COLO829 (cell line): ENCODE measurements at regions not wholly inside any gene's neighbourhood (a gene's known extent, or its start where the extent isn't known, plus 50 kb on each side); places are given as distances from the start of the nearest gene placed in this dataset.

Source experiments
- DNase-seq: peaks from one replicate; pipeline ENCODE4 v3.0.0; 2012; ENCODE audit warnings: low spot score

DNA sequence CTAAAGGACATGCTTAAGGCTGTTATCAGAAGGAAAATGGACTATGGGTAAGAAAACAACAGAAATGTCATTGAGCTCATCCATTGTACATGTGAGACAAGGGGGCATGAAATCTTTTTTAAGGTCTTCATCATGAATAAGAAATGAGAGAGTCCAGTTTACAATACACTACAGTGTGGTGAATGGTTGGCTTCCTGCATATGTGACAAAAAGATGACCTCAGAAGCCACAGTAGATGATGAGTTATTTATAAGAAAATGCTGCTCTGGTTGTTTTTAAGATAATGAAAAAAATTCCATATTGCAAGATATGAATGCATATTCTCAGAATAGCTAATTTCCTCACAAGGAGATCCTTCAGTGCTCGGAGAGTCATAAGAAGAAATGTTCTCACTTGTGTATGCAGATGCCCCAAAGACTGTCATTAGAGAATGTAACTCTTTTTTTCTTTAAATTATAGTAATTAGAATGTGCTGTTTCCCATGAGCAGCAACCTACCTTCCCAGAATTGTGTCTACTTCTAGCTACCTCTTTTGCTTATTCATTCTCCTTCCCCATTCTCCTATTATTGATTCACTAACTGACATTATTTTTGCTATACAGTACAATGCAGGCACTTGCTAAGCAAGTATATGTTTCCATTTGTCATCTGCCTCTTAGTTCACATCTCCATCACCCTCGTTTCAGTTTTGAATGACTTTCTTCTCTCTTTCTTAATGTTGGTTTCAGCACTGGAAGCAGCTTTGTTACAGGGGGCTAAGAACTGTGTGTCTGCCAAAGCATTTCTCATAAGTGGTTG lies 152.0 kb upstream of the PEX5L start:
- DNase-seq, result no peak

GRCh38 chr3:180189310-180189648 lies 152.5 kb upstream of the PEX5L start:
- no peak for DNase-seq

GRCh38 chr3:180196658-180197057 lies 159.9 kb upstream of the PEX5L start:
- no peak for DNase-seq

GRCh38 chr3:180199417-180199995 lies 162.8 kb upstream of the PEX5L start:
- DNase-seq, result no peak

DNA sequence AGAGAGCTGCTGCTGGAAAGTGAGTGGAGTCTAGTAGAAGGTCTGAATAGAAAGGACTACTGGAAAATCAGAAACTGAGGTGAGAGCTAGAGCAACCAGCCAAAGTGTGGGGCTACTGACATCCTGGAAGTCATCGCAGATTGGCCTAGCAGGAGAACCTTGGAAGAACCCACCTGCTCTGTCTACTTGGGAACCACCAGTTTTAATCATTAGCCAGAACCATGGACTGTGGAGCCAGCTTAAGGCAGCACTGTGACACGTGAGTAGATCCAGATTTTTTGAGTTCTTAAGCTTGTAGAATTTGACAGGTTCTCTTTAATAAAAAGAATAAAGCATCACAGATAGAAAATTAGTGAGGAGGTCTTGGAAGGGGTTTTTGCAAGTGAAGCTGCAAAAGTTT lies 179.1 kb upstream of the PEX5L start:
- DNase-seq, result no peak

GRCh38 chr3:180223268-180223667 lies 186.5 kb upstream of the PEX5L start:
- no peak for DNase-seq

GRCh38 chr3:180229113-180229512 lies 192.4 kb upstream of the PEX5L start:
- DNase-seq, result no peak

DNA sequence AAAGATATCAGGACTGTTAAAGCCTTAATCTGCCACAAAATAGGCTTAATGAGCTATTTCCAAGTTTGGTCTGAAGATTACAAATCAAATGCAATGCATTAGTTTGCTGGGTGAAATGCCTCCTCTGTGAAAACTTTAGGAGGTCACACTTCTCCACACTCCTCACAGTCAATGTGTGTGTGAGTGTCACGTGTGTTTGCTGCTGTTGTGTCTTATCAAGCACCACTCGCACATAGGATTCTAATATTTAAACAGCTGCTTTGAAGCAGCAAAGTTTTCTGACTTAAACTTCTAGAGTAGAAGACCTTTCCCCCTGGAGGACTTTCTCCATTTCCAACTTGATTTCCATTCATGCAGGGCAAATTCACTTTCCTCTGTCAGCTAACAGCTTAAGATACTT lies 203.2 kb upstream of the PEX5L start:
- no peak for DNase-seq

- no peak for DNase-seq
These were observed 210.0 kb upstream of the PEX5L start for GRCh38 chr3:180246688-180247195.

DNA sequence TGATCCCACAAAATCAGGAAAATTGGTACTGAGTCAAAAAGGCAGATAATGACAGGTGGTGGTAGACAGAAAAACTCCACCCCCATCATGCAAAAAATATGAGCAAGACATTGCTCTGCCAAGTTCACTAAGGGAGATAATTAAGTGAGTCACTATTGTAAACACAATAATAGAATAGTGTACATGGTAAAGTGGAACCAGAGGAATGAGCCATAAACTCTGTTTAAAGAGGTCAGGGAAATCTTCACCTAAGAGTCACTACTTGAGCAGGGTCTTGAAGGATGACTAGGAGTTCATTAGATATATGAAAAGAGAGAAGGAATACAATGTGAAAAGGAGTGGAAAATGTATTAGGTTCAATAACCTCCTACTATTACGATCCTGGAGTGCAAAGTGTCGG lies 213.4 kb upstream of the PEX5L start:
- no peak for DNase-seq

DNA sequence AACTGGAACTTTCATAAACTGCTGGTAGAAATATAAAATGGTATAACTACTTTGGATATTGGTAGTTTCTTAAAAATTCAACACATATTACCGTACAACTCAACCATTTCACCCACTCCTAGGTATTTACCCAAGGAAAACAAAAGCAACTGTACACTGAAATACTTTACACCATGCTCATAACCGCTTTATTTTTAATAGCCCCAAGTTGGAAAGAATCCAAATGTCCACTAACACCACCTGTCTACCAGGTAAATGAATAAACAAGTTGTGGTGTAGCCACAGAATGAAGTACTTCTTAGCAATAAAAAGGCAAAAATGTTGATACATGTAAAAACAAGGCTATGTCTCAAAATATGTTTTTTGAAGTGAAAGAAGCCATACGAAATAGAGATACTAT lies 215.9 kb upstream of the PEX5L start:
- no peak for DNase-seq

DNA sequence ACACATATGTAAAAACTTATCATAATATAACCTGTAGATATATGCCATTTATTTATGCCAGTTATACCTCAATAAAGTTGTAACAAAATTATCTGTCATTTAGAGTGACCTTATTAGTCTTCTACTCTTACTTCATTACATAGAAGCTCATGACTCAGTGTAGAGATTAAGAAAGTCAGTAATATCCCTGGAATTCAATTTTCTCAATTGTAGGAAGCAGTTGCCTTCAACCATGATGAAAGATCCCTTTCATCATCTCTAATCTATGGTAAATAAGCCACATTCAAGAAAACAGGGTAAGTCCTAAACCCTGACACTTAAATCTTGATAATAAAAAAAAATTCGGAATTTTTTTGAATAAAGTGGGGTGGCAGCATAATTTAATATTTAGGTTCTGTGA lies 216.5 kb upstream of the PEX5L start:
- DNase-seq, result no peak

- no peak for DNase-seq
These were observed 227.7 kb upstream of the PEX5L start for GRCh38 chr3:180264479-180264878.

- no peak for DNase-seq
These were observed 228.8 kb upstream of the PEX5L start for GRCh38 chr3:180265551-180265950.

GRCh38 chr3:180267202-180267843 lies 230.6 kb upstream of the PEX5L start:
- DNase-seq, result no peak

DNA sequence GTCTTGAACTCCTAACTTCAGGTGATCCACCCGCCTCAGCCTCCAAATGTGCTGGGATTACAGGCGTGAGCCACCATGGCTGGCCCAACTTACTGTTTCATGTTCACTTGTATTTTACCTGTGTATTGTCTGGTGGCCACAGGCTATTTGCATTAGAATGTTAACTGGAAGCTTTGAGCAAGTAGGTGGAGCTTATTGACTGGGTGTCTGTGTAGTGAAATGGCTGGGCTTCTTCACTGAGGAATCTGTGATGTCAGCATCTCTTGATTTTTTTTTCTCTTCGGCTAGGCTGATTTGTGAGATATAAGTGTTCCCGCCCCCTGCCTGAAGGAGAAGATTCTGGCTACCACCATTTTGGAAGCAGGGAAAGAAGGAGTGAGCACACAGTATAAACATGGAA lies 237.8 kb upstream of the PEX5L start:
- no peak for DNase-seq

DNA sequence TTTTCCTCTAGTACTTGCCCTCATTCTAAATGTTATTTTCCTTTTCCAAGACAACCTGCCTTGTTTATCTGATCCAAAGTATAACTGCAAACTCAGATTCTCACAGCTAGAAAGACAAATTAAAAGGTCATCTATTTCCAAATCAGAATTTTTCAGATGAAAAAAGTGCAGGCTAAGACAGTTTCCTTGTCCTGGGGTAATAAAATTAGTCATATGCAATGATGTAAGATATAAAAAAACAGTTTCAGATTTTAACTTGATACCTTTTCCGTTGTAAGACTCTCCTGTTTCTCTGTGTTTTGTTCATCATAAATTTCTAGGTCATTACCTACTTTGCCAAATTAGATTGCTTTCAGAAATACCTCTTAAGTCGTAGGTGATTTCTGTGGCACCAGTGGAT lies 238.4 kb upstream of the PEX5L start:
- DNase-seq, result no peak

DNA sequence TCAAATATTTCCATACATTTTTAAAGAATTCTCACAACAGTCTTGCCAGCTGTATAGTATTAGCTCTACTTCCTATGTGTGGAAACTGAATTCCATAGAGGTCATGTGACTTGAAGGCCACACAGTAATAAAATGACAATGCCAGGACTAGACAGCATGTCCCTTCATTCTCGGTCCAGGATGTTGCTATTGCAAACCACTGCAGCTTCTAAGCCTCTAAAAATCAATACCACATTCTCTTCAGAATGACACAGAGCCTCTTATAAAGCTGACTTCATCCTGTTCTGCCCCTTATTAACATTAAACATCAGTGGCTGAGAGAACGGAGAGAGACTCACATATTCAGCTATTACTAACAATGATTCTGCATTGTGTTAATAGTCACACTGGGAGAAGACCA lies 240.3 kb upstream of the PEX5L start:
- DNase-seq, result peak; percentile 38

DNA sequence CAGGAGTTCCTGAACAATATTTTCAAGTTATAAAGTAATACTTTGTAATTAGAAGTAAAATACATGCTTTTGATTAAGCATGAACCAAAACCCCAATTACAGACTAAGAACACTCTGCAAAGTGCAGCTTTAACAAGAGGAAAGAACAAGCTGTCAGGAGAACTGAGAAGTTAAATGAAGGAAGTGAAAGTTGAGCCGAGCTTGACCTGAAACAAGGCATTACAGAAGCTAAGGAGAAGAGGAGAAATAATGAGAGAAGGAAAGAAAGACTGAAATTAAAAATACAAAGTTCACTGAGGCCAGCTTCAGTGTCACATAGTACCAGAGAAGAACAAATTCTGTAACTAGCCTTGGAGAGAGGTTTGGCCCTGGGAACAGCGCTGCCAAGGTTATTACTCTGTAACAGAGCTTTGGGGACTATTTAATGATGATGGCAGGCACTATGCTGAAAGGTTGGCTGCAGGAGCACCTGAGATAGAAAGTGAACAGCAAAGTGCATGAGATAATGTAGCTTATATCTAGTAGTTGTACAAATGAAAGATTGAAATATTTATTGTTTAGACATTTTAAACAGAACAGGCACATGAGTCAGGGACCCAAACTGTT lies 241.9 kb upstream of the PEX5L start:
- no peak for DNase-seq

DNA sequence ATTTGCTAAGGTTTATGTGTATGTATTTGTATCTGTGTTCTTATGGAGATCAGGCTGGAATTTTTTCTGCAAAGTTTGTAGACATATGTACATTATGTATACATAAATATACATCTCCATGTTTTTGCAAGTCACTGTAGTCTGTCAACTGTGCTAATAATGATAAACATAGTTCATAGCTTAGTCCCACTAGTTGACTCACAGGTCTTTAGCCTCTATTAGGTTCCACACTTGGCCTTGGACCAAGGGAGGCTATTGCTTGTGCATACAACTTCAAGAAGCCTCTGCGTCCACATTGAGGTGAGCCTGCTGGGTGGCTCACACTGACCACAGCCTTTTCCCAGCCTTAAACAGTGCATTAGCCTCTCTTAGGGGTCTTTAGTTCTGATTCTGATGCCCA lies 243.8 kb upstream of the PEX5L start:
- no peak for DNase-seq

DNA sequence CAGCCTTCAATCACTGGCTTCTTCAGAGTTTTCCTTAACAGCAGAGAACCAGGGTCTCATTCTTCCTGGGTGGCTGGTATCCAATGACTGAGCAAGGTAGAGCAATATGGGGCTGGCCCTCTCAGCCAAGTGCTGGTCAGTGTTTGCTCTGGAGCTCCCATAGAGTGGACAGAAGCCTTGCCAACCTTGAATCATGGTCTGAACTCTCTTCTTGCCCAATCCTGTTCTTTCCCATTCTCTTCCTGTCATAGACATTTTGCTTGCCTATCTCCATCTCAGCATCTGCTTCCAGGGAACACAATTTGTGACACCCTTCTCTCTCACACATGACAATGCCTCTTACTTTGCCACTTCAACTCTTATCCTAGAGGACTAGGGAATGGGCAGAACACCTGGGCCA lies 245.6 kb upstream of the PEX5L start:
- DNase-seq, result no peak

GRCh38 chr3:180283251-180283650 lies 246.5 kb upstream of the PEX5L start:
- DNase-seq, result no peak
